ENCODE measurements at regions not wholly inside any gene's neighbourhood (a gene's known extent, or its start where the extent isn't known, plus 50 kb on each side); places are given as distances from the start of the nearest gene placed in this dataset.

GRCh38 chr2:33786881-33787280, 187.8 kb upstream of the FAM98A start:
- TF ChIP-seq CTCF (IDR thresholded peaks at IDR 0.05) = no peak
- no peak for TF ChIP-seq EZH2phosphoT487 (IDR thresholded peaks at IDR 0.05)
- no peak for TF ChIP-seq EZH2 (IDR thresholded peaks at IDR 0.05)

Measured in neural progenitor cell (in vitro differentiated cells).